GM12878 (cell line): ENCODE measurements at regions not wholly inside any gene's neighbourhood (a gene's known extent, or its start where the extent isn't known, plus 50 kb on each side); places are given as distances from the start of the nearest gene placed in this dataset.

Experiments
- ATAC-seq: fragments of 200-7000 bp; cut with Tn5 transposase; 3 replicates; pipeline ENCODE4 v1.9.1; 2020; ENCODE audit warnings: mild to moderate bottlenecking, moderate library complexity
- BruUV-seq: library from RNA; stranded (reverse); fragments of 400-500 nt; replicated peaks from 2 replicates; lab custom pipeline; 2021; lab: Mats Ljungman, UMichigan
- CTCF ChIA-PET: fragments of 300-600 bp; sonication (Branson Sonifier 250); formaldehyde crosslinking; extraction: SDS; loops from one replicate; lab custom pipeline; 2021; ENCODE audit warnings: inconsistent platforms; lab: Yijun Ruan, JAX
- POLR2A ChIA-PET: fragments of 350-600 bp; formaldehyde crosslinking; extraction: SDS; loops from one replicate; lab custom pipeline; 2021; ENCODE audit warnings: inconsistent platforms; lab: Charles Lee
- RAD21 ChIA-PET: fragments of 300-600 bp; sonication (Branson Sonifier 250); formaldehyde crosslinking; loops from one replicate; lab custom pipeline; 2023; ENCODE audit warnings: antibody characterized with exemption; ENCODE audit not compliant: unreplicated experiment; lab: Charles Lee
- SMC1A ChIA-PET: fragments of 300-600 bp; sonication (Branson Sonifier 250); formaldehyde crosslinking; loops from one replicate; lab custom pipeline; 2023; ENCODE audit not compliant: unreplicated experiment, uncharacterized antibody; lab: Charles Lee
- DNase-seq: peaks from one replicate; pipeline ENCODE4 v3.0.0-alpha.2; 2011; ENCODE audit warnings: low read depth, low spot score
- FAIRE-seq: peaks from 3 replicates; lab custom pipeline; 2011; peaks lifted over from hg19 to GRCh38; lab: Jason Lieb, UNC
- H2AFZ ChIP-seq: 2 replicates; pipeline ENCODE4 v1.6.0; 2011; ENCODE audit warnings: low read depth, low read length, control low read depth; ENCODE audit not compliant: control insufficient read depth
- H3K27ac ChIP-seq: 2 replicates; pipeline ENCODE4 v1.5.1; 2011; ENCODE audit warnings: control low read depth; ENCODE audit not compliant: control insufficient read depth, insufficient read depth
- H3K27me3 ChIP-seq, 2 experiments: replicated peaks in 1 of 2; 2 replicates each; pipeline versions ENCODE4 v1.6.0 to v1.6.1; 2011; ENCODE audit warnings: low read length in 1 of 2; ENCODE audit not compliant: control insufficient read depth in 2 of 2, insufficient read depth in 2 of 2
- H3K36me3 ChIP-seq, 2 experiments: 2 replicates each; pipeline ENCODE4 v1.5.1; 2011; ENCODE audit warnings: low read length in 1 of 2; ENCODE audit not compliant: control insufficient read depth in 2 of 2, insufficient read depth in 2 of 2
- H3K4me1 ChIP-seq: 2 replicates; pipeline ENCODE4 v1.6.1; 2011; ENCODE audit warnings: mild to moderate bottlenecking, low read length, moderate library complexity, mixed read lengths; ENCODE audit not compliant: control insufficient read depth, insufficient read depth
- H3K4me2 ChIP-seq: 2 replicates; pipeline ENCODE4 v1.6.0; 2011; ENCODE audit warnings: control low read depth; ENCODE audit not compliant: control insufficient read depth, insufficient read depth
- H3K4me3 ChIP-seq: fragments of 200-600 bp; sonication (generic); 2 replicates; pipeline ENCODE4 v1.5.1; 2016
- H3K79me2 ChIP-seq: 2 replicates; pipeline ENCODE4 v1.6.0; 2011; ENCODE audit warnings: low read length; ENCODE audit not compliant: control insufficient read depth, insufficient read depth
- H3K9ac ChIP-seq: 2 replicates; pipeline ENCODE4 v1.8.0; 2011; ENCODE audit warnings: low read length, control low read depth, mixed read lengths; ENCODE audit not compliant: control insufficient read depth, insufficient read depth
- H3K9me3 ChIP-seq: replicated peaks from 3 replicates; pipeline ENCODE4 v1.5.1; 2011; ENCODE audit warnings: mild to moderate bottlenecking, low read length; ENCODE audit not compliant: control insufficient read depth, insufficient read depth
- H4K20me1 ChIP-seq: 2 replicates; pipeline ENCODE4 v1.6.0; 2011; ENCODE audit not compliant: control insufficient read depth, insufficient read depth
- BRCA1 ChIP-seq: IDR thresholded peaks from 2 replicates; pipeline ENCODE4 v1.6.1; 2011; ENCODE audit warnings: low read depth, low read length, improper control_type of control experiment
- CHD2 ChIP-seq: IDR thresholded peaks from 2 replicates; pipeline ENCODE4 v1.6.1; 2011; ENCODE audit warnings: low read depth, low read length, improper control_type of control experiment, borderline replicate concordance
- GATAD2B ChIP-seq: fragments of 450-650 bp; conservative IDR thresholded peaks from 2 replicates; pipeline ENCODE4 v1.6.1; 2017; ENCODE audit warnings: low read depth, mild to moderate bottlenecking, moderate library complexity
- HDGF ChIP-seq: fragments of 450-650 bp; IDR thresholded peaks from 2 replicates; pipeline ENCODE4 v1.6.1; 2016; ENCODE audit warnings: antibody characterized with exemption
- JUNB ChIP-seq: IDR thresholded peaks from 2 replicates; pipeline ENCODE4 v1.6.1; 2016; ENCODE audit warnings: antibody characterized with exemption, mild to moderate bottlenecking
- MEF2B ChIP-seq: fragments of 450-650 bp; IDR thresholded peaks from 2 replicates; pipeline ENCODE4 v1.6.1; 2018; ENCODE audit warnings: mild to moderate bottlenecking, moderate library complexity; ENCODE audit not compliant: partially characterized antibody, poor library complexity, severe bottlenecking
- SKIL ChIP-seq: fragments of 450-650 bp; IDR thresholded peaks from 2 replicates; pipeline ENCODE4 v1.6.1; 2017; ENCODE audit warnings: mild to moderate bottlenecking, low read depth, inconsistent platforms; ENCODE audit not compliant: poor library complexity, severe bottlenecking
- ZNF384 ChIP-seq: IDR thresholded peaks from 2 replicates; pipeline ENCODE4 v1.6.1; 2012; ENCODE audit warnings: low read depth, mild to moderate bottlenecking, low read length, improper control_type of control experiment, borderline replicate concordance
- WGBS: methylation state at CpG from one replicate; pipeline ENCODE4 v1.1.6; 2016; ENCODE audit warnings: low lambda C conversion rate; ENCODE audit not compliant: insufficient replicate concordance, insufficient coverage; ENCODE audit errors: missing lambda C conversion rate; 5-methylcytosine and 5-hydroxymethylcytosine counted together
- in situ Hi-C: fragments of 300-500 bp; cut with MboI; formaldehyde crosslinking; loops from 9 replicates; pipeline ENCODE4 v1.14.3; 2018; ENCODE audit warnings: mixed read lengths
- intact Hi-C: fragments of 100-400 bp; cut with micrococcal nuclease; formaldehyde crosslinking; loops from one replicate; pipeline ENCODE4 v1.14.2; 2022; ENCODE audit not compliant: unreplicated experiment
- TF ChIP-seq, protein P1 (sequence below): fragments of 450-650 bp; IDR thresholded peaks from 2 replicates; pipeline ENCODE4 v1.6.1; 2016; ENCODE audit warnings: mild to moderate bottlenecking, moderate library complexity, borderline replicate concordance

- Histone ChIP-seq H3K36me3 (no peaks in the 10 kb centered on the region), H4K20me1 (no peaks in the 10 kb centered on the region), H3K27me3 (no peaks in the 10 kb centered on the region), H2AFZ (no peak overlapping the region), H3K4me3 (no peak overlapping the region), H3K4me2 (no peak overlapping the region), H3K79me2 (no peaks in the 10 kb centered on the region), H3K27ac (no peak overlapping the region), H3K9ac (no peak overlapping the region), H3K4me1 (no peaks in the 10 kb centered on the region), H3K9me3 (no peaks in the 10 kb centered on the region)
- in situ Hi-C loops (no loop called here), intact Hi-C loops (no loop called here)
- DNase-seq, result no peak
- RAD21 ChIA-PET, result no interaction called here
- CTCF ChIA-PET, result no interaction called here
- 26% methylated on average over 7 of the region's 7 CpGs for WGBS
- SMC1A ChIA-PET, result no interaction called here
- no TSS peak for BruUV-seq
- POLR2A ChIA-PET, result no interaction called here
- no peak for FAIRE-seq
- no peak for ATAC-seq
- TF ChIP-seq SKIL (no peak), JUNB (no peak), BRCA1 (no peak), ZNF384 (no peak), MEF2B (no peak), HDGF (no peak), GATAD2B (no peak), CHD2 (no peak)
- TF ChIP-seq, protein P1, sequence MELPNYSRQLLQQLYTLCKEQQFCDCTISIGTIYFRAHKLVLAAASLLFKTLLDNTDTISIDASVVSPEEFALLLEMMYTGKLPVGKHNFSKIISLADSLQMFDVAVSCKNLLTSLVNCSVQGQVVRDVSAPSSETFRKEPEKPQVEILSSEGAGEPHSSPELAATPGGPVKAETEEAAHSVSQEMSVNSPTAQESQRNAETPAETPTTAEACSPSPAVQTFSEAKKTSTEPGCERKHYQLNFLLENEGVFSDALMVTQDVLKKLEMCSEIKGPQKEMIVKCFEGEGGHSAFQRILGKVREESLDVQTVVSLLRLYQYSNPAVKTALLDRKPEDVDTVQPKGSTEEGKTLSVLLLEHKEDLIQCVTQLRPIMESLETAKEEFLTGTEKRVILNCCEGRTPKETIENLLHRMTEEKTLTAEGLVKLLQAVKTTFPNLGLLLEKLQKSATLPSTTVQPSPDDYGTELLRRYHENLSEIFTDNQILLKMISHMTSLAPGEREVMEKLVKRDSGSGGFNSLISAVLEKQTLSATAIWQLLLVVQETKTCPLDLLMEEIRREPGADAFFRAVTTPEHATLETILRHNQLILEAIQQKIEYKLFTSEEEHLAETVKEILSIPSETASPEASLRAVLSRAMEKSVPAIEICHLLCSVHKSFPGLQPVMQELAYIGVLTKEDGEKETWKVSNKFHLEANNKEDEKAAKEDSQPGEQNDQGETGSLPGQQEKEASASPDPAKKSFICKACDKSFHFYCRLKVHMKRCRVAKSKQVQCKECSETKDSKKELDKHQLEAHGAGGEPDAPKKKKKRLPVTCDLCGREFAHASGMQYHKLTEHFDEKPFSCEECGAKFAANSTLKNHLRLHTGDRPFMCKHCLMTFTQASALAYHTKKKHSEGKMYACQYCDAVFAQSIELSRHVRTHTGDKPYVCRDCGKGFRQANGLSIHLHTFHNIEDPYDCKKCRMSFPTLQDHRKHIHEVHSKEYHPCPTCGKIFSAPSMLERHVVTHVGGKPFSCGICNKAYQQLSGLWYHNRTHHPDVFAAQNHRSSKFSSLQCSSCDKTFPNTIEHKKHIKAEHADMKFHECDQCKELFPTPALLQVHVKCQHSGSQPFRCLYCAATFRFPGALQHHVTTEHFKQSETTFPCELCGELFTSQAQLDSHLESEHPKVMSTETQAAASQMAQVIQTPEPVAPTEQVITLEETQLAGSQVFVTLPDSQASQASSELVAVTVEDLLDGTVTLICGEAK, result no peak
Measured at GRCh38 chr9:71209890-71210289, 88.5 kb upstream of the TRPM3 start.
